Common myeloid progenitor, CD34-positive (primary cell): ENCODE measurements at regions not wholly inside any gene's neighbourhood (a gene's known extent, or its start where the extent isn't known, plus 50 kb on each side); places are given as distances from the start of the nearest gene placed in this dataset.

Experiments used
- CTCF ChIA-PET: fragments of 350-600 bp; sonication (Branson Sonifier 250); formaldehyde crosslinking; loops from one replicate; lab custom pipeline; 2021; ENCODE audit warnings: antibody characterized with exemption; lab: Charles Lee
- POLR2A ChIA-PET: fragments of 350-600 bp; sonication (Branson Sonifier 250); formaldehyde crosslinking; loops from one replicate; lab custom pipeline; 2021; ENCODE audit warnings: antibody characterized with exemption; lab: Charles Lee
- DNase-seq, 3 donors: peaks; one replicate each; pipeline versions ENCODE4 v3.0.0 to v3.0.0-alpha.2; 2013
- H3K27ac ChIP-seq, 2 experiments: 1 replicate in 1 of 2; 2 replicates in 1 of 2; pipeline ENCODE4 v1.7.0; 2013; ENCODE audit warnings: inconsistent platforms in 2 of 2, low read length in 2 of 2, mild to moderate bottlenecking in 2 of 2, low read depth in 1 of 2, moderate library complexity in 1 of 2; ENCODE audit not compliant: severe bottlenecking in 2 of 2, insufficient read depth in 1 of 2, poor library complexity in 1 of 2
- H3K27me3 ChIP-seq, 5 experiments: replicated peaks in 2 of 5; 1 replicate in 3 of 5; 2 replicates in 2 of 5; pipeline versions ENCODE4 v1.6.1 to v1.7.0; 2013; ENCODE audit warnings: low read length in 4 of 5, mild to moderate bottlenecking in 2 of 5, moderate library complexity in 2 of 5, inconsistent platforms in 1 of 5; ENCODE audit not compliant: insufficient read depth in 5 of 5, control insufficient read depth in 4 of 5
- H3K36me3 ChIP-seq, 4 experiments: 1 replicate in 2 of 4; 2 replicates in 2 of 4; pipeline versions ENCODE4 v1.6.1 to v1.7.0; 2013; ENCODE audit warnings: low read length in 3 of 4, control low read depth in 1 of 4, mild to moderate bottlenecking in 1 of 4; ENCODE audit not compliant: control insufficient read depth in 4 of 4, insufficient read depth in 4 of 4
- H3K4me1 ChIP-seq, 4 experiments: 1 replicate in 3 of 4; 2 replicates in 1 of 4; pipeline versions ENCODE4 v1.6.1 to v1.7.1; 2013; ENCODE audit warnings: low read length in 3 of 4, mild to moderate bottlenecking in 3 of 4, control low read depth in 1 of 4, inconsistent platforms in 1 of 4, moderate library complexity in 1 of 4; ENCODE audit not compliant: control insufficient read depth in 4 of 4, insufficient read depth in 4 of 4; ENCODE audit errors: control extremely low read depth in 1 of 4
- H3K4me3 ChIP-seq, 7 experiments: 1 replicate in 4 of 7; 2 replicates in 3 of 7; pipeline versions ENCODE4 v1.5.1 to v1.7.0; 2013; ENCODE audit warnings: mild to moderate bottlenecking in 7 of 7, low read length in 6 of 7, moderate library complexity in 6 of 7, inconsistent platforms in 2 of 7, low read depth in 2 of 7, control low read depth in 1 of 7; ENCODE audit not compliant: insufficient read depth in 4 of 7, control insufficient read depth in 1 of 7; ENCODE audit errors: extremely low read depth in 1 of 7
- H3K9me3 ChIP-seq, 5 experiments: 1 replicate in 4 of 5; 2 replicates in 1 of 5; pipeline versions ENCODE4 v1.6.1 to v1.7.1; 2013; ENCODE audit warnings: low read length in 4 of 5, mild to moderate bottlenecking in 2 of 5, inconsistent platforms in 1 of 5, low read depth in 1 of 5, moderate library complexity in 1 of 5; ENCODE audit not compliant: control insufficient read depth in 4 of 5, insufficient read depth in 2 of 5; ENCODE audit errors: control extremely low read depth in 1 of 5
- WGBS: methylation state at CpG from one replicate; pipeline ENCODE4 v1.1.5; 2013; ENCODE audit not compliant: insufficient coverage; 5-methylcytosine and 5-hydroxymethylcytosine counted together

DNA sequence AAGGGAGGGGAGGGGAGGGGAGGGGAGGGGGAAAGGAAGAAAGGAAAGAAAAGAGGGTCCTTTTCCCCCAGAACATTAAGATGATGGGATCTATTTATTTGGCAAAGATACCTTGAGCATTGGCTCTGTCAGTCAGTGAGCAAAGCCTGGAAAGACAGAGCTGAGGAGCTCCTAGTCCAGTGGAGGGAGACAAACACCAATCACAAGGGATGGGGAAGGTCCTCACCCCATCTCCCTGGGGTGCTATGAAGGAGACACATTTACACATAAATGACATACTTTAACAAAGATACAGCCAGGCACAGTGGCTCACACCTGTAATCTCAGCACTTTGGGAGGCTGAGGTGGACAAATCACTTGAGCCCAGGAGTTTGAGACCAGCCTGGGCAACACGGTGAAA lies 154.9 kb upstream of the TIAM1 start:
- H3K27me3 ChIP-seq: no peaks in the 10 kb centered on the region
- POLR2A ChIA-PET: no interaction called here
- no peaks in the 10 kb centered on the region for H3K36me3 ChIP-seq
- CTCF ChIA-PET: no interaction called here
- H3K4me3 ChIP-seq: no peak overlapping the region
- no peaks in the 10 kb centered on the region for H3K9me3 ChIP-seq
- H3K4me1 ChIP-seq: no peaks in the 10 kb centered on the region
- no CpG with 5 or more reads among the region's 1 CpG for WGBS
- no peak for DNase-seq
- no peak overlapping the region for H3K27ac ChIP-seq

DNA sequence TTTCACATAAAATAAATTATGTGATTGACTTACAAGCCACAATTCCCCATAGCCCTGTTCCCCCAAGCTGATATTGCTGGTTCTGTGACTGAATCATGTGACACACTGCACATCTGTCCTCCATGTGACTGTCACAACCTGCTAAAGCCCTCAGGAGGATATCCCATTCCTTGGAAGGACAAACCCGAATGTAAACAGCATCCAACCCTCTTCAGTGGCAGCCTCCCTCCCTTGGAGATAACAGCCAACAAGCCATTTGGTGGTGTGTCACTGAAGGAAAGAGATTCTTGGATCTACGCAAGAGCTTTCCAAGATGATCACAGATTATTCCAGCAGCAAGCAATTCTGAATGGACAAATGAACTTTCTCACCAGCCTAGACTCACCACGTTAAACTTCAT lies 153.9 kb upstream of the TIAM1 start:
- no peaks in the 10 kb centered on the region for H3K27me3 ChIP-seq
- no peak overlapping the region for H3K27ac ChIP-seq
- no peaks in the 10 kb centered on the region for H3K9me3 ChIP-seq
- DNase-seq: no peak
- ChIA-PET CTCF (no interaction called here), POLR2A (no interaction called here)
- H3K4me3 ChIP-seq: no peak overlapping the region
- WGBS: 93% methylated on average over 3 of the region's 3 CpGs
- H3K4me1 ChIP-seq: no peaks in the 10 kb centered on the region
- no peaks in the 10 kb centered on the region for H3K36me3 ChIP-seq

DNA sequence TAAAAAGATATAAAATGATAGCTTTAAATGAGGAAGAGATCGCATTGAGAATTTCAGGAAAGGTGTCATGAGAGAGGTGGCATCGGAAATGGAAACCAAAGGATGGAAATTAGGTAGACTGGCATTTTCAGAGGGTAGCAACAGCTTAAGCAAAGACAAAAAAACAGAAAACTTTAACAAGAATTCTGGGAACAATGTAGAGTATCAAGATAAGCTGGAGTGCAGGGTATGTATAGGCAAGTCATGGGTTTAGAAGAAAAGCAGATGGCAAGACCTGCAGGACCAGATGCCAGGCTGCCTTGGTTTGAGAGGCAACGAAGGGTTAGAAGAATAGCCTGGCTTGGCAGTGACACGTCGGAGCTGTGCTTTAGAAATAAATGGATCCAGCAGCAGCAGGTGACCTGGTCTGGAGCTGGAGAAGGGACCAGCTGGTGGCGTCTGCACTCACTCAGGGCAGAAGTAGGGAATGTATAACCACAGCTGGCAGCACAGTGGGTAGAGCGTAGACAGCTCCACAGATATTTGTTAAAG lies 149.4 kb upstream of the TIAM1 start:
- 98% methylated on average over 5 of the region's 7 CpGs for WGBS
- no peak for DNase-seq
- Histone ChIP-seq H3K4me3 (no peak overlapping the region), H3K9me3 (no peaks in the 10 kb centered on the region), H3K27ac (no peak overlapping the region), H3K36me3 (no peaks in the 10 kb centered on the region), H3K27me3 (no peaks in the 10 kb centered on the region), H3K4me1 (no peaks in the 10 kb centered on the region)
- CTCF ChIA-PET: interaction anchor here (0.5 to 1.0 kb wide), 2 partner anchors 94 to 493 kb away, joined by 3 read pairs; no protein-coding TSS in a partner anchor
- POLR2A ChIA-PET: interaction anchor here (0.6 kb wide), 1 partner anchor 57 kb away, joined by 4 read pairs; no protein-coding TSS in a partner anchor

DNA sequence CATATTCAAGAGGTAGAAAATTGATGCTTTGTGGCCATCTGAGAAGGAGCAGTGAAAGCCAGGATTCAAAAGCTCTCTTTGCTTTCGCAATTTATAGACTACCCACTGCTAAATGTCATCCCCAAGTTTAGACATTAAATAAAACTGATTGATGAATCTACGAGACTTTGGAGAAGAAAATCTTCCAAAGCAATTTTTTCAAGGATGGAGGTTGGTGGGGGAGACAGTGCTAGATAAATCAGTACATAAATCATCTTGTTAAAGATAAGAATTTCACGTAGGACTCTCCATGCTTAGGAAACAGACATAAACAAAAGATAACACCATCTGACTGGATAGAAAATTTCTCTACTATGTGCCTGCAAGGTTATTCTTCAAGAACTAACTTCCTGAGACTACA lies 147.6 kb upstream of the TIAM1 start:
- H3K4me1 ChIP-seq: no peaks in the 10 kb centered on the region
- ChIA-PET POLR2A (no interaction called here), CTCF (interaction anchor here (0.9 kb wide), 1 partner anchor 134 kb away, joined by 3 read pairs; no protein-coding TSS in a partner anchor)
- H3K4me3 ChIP-seq: no peak overlapping the region
- H3K9me3 ChIP-seq: peaks cover 0 to 3% (median 0%) of the 10 kb centered on the region in 5 experiments
- no peak overlapping the region for H3K27ac ChIP-seq
- no peaks in the 10 kb centered on the region for H3K36me3 ChIP-seq
- DNase-seq: no peak
- no CpG with 5 or more reads among the region's 3 CpGs for WGBS
- H3K27me3 ChIP-seq: no peaks in the 10 kb centered on the region

DNA sequence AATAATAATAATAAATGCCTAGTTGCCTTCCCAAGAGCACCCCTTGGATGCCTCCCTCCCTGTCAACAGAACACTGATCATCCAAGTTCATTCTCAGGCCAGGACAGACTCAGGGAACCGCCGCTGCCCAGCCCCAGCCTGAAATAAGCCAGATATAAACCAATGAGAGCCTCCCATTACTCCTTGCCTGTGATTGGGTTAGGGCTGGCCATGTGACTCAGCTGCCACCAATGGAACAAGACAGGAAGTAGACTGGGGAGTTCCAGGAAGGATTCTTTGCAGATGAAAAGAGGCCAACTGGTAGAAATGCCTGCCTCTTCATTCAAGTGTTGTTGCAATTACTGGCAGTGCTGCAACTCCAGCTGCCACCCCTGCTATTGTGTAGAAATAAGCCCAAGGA lies 146.4 kb upstream of the TIAM1 start:
- CTCF ChIA-PET: no interaction called here
- WGBS: 100% methylated on average over 2 of the region's 2 CpGs

DNA sequence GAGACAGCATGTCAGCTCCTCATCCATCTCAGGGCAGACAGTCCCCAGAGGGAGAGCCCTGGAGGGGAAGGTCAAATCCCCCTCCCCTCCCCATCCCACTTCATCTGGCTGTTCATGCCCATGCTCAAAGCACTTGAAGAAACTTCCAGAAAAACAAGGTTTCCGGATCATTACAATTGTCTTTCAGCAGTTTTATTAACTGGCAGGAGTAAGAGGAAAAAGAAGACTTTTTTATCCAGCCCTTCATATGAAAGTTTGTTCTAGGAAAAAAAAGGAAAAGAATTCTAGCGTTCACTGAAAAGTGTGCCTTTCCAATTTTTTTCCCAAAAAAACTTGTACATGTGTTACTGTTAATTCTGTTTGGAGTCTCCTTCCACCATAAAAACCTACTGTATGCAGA lies 145.7 kb upstream of the TIAM1 start:
- no peaks in the 10 kb centered on the region for H3K36me3 ChIP-seq
- ChIA-PET POLR2A (no interaction called here), CTCF (no interaction called here)
- no CpG with 5 or more reads among the region's 2 CpGs for WGBS
- no peak for DNase-seq
- no peak overlapping the region for H3K27ac ChIP-seq
- peaks cover 0 to 19% (median 6%) of the 10 kb centered on the region in 5 experiments for H3K9me3 ChIP-seq
- H3K4me3 ChIP-seq: no peak overlapping the region
- no peaks in the 10 kb centered on the region for H3K4me1 ChIP-seq
- H3K27me3 ChIP-seq: no peaks in the 10 kb centered on the region

More for the DNA sequence above, 146.4 kb upstream of the TIAM1 start:
- no peaks in the 10 kb centered on the region for H3K36me3 ChIP-seq
- DNase-seq: no peak
- no peaks in the 10 kb centered on the region for H3K4me1 ChIP-seq
- H3K4me3 ChIP-seq: no peak overlapping the region
- POLR2A ChIA-PET: no interaction called here
- no peaks in the 10 kb centered on the region for H3K27me3 ChIP-seq
- H3K27ac ChIP-seq: no peak overlapping the region
- H3K9me3 ChIP-seq: peaks cover 0 to 13% (median 5%) of the 10 kb centered on the region in 5 experiments

DNA sequence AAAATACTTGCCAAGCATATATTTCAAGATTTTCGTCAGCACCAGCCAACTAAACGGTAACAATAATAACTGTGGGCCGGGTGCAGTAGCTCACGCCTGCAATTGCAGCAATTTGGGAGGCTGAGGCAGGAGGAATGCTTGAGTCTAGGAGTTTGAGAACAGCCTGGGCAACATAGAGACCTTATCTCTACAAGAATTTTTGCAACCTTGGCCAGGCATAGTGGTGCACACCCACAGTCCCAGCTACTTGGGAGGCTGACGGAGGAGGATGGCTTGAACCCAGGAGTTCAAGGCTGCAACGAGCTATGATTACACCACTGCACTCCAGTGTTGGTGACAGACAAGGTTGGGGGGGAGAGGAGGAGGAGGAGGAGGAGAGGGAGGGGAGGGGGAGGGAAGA lies 145.0 kb upstream of the TIAM1 start:
- 100% methylated on average over 4 of the region's 6 CpGs for WGBS
- H3K9me3 ChIP-seq: peaks cover 0 to 26% (median 6%) of the 10 kb centered on the region in 5 experiments

More for the DNA sequence above, 145.0 kb upstream of the TIAM1 start:
- Histone ChIP-seq H3K27ac (no peak overlapping the region), H3K4me3 (no peak overlapping the region), H3K4me1 (no peaks in the 10 kb centered on the region), H3K36me3 (no peaks in the 10 kb centered on the region), H3K27me3 (no peaks in the 10 kb centered on the region)
- ChIA-PET CTCF (no interaction called here), POLR2A (no interaction called here)
- no peak for DNase-seq
